DMS79 (cell line): ENCODE measurements at regions not wholly inside any gene's neighbourhood (a gene's known extent, or its start where the extent isn't known, plus 50 kb on each side); places are given as distances from the start of the nearest gene placed in this dataset.
A peak's percentile ranks its signal among the peaks of the same experiment; 100 is the strongest.
"Not testable (repeated sequence)": the region's sequence is repeated elsewhere in the genome, so short reads cannot be mapped to it uniquely, and the experiment has no call there.

ENCODE experiments used
- DNase-seq: peaks from one replicate; lab custom pipeline; 2025; lab: John Stamatoyannopoulos, UW

DNA sequence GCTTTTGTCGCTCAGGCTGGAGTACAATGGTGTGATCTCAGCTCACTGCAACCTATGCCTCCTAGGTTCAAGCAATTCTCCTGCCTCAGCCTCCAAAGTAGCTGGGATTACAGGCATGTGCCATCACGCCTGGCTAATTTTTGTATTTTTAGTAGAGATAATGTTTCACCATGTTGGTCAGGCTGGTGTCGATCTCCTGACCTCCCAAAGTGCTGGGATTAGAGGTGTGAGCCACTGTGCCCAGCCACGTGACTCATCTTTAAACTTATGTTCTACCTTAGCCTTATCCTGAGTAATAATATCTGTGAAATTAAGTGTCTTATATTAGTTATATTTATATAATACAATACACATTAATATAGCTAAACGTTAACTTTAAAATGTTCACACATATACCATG, 101.2 kb upstream of the CADM1 start:
- DNase-seq: not testable (repeated sequence)

DNA sequence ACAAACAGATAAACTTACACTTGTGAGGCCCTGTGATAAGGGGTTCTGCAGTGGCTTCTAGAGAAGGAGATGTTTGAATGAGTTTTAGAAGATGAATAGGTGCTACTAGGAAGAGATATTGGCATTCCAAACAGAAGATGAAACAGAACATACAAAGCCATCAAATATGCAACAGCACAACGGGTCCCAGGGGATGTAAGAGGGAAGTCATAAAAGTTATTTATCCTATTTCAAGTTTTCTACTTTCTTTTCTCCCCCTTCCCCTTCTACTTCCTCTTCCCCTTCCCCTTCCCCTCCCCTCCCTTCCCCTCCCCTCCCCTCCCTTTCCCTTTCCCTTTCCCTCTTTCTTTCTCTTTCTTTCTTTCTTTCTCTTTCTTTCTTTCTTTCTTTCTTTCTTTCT, 94.9 kb upstream of the CADM1 start:
- DNase-seq: no peak

DNA sequence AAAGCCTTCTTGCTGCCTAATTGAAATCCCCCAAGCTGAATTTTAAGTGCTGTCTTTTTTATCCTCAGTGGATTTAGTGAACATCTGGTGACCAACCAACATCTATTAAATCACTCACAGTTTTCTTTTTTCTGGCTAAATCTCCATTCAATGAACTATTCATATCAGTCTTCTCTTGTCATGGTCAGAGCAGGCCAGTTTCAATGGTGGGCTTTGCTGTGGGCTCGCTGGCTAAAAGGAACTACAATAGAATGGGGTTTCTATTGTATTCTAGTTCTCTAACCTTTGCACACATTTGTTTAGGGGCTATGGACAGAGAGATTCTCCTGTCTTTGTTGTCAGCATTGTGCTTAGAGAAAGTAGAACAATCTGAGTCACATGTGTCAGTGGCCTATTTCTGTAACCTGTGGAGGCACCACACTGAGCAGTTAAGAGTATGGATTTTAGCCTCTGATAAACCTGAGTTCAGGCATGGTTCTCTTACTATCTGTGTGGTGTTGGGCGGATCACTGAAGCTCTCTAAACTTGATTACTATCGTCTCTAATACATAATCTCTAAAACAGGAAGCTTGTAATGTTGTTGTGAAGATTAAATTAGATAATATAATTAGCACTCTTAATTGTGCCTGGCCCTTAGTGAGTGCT, 94.2 kb upstream of the CADM1 start:
- no peak for DNase-seq

DNA sequence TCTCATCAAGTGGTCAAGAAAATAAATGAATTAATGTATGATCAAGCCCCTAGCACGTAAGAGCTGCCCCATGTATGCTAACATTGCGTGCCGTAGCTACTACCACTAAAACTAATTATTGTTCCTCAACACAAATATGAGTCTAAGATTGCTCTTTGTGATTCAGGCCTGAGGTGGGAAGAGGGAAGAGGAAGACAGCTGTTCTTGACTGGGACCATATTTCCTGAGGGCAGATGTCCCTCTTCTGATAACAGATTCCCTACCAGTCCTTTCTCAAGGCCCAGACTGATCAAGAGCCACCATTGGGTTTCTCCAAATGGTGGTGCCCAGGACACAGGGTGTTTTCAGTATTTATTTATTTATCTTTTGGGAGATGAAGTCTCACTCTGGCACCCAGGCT, 87.2 kb upstream of the CADM1 start:
- DNase-seq: no peak

DNA sequence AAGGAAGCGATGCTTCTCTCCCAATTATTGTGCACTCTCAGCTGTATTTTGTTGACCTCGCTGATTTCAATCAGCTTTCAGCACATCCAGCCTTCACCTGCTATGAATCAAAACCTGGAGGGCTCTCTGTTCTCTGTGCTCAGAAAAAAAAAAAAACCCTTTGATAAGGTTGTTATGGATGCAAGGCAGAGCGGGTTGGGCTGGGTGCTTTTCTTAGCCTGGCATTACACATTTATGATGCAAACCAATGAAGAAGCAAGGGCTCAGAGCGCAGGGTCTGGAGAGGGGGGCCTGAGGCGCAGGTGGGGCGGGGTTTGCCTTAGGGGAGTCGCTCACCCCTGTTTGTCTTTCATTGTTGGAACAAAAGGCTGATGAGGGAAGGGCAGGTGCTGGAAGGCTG, 86.0 kb upstream of the CADM1 start:
- DNase-seq: peak; percentile 95

DNA sequence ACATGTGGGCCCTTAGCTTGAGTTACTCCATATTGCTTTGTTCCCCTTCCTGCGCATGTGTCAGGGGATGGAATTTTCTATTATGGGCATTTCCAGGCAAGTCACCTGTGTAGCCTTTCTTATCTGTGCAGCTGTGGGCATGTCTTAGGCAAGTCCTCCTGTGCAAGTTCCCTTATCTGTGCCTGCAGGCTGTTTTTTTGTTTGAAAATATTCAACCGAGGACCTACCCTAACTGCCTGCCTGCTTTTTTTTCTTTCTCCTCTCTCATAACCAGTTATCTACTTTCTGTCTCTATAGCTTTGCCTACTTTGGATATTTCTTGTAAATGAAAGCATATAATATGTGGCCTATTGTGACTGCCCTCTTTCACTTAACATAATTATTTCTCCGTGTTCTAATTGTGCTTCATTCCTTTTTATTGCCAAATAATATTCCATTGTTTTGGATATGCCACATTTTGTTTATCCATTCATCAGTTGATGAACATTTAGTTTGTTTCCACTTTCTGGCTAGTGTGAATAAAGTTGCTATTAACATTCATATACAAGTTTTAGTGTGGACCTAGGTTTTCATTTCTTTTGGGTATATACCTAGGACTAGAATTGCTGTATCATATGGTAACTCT, 83.6 kb upstream of the CADM1 start:
- no peak for DNase-seq

DNA sequence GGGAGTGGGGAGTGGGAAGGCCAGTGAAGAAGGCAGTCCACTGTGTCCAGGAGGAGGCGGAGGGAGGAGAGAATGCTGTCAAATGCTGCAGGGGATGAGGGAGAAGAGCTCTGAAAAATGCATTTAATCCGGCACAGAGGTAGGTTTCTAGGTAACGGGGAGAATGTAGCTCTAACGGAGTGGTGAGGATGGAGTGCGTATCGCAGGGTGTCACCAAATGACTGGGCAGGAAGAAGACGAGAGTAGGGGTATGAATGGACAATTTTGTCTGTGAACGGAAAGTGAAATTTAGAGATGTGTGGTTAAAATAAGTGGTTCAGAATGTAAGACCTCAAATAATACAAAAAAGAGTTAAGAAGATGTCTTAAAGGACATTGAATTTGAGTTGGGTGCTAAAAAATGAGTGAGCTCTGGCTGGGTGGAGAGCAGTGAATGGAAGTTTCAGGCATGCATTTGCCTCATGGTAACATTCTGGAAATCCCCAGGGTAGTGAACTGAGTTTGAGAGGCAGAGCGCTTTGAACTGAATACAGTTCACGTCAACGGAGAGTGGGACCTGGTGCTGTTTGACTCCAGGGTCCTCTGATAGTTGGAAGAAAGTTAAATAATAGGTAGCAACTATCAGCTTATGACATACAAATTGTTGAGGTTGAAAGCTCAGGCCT, 81.3 kb upstream of the CADM1 start:
- DNase-seq: no peak

DNA sequence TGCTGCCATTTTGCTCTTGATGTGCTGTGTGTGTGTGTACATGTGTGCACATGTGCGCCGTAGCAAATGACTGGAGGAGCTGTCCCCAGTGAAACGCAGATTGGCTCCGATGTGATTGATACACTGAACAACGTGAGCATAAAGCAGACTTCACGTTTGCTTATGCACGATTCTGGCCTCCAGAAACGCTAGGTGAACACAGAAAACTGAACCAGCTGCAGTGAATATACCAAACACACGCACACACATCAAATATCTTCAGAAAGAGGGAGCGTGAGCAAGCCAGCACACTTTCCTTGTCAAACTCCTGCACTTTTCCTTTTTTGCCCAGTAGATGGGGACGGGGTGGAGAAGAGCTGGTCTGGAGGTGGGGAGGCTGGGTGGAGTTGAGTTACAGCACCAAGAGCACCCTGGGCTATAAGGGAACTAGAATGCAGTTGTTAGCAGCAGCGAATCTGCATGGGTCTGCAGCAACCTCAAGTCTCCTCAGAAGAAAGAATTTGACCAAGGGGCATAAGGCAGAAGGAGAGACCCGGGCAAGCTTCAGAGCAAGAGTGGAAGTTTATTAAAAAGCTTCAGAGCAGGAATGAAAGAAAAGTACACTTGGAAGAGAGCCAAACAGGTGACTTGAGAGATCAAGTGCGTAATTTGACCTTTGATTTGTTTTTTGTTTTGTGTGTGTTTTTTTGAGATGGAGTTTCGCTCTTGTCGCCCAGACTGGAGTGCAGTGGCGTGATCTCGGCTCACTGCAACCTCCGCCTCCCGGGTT, 77.8 kb upstream of the CADM1 start:
- peak; percentile 88 for DNase-seq

DNA sequence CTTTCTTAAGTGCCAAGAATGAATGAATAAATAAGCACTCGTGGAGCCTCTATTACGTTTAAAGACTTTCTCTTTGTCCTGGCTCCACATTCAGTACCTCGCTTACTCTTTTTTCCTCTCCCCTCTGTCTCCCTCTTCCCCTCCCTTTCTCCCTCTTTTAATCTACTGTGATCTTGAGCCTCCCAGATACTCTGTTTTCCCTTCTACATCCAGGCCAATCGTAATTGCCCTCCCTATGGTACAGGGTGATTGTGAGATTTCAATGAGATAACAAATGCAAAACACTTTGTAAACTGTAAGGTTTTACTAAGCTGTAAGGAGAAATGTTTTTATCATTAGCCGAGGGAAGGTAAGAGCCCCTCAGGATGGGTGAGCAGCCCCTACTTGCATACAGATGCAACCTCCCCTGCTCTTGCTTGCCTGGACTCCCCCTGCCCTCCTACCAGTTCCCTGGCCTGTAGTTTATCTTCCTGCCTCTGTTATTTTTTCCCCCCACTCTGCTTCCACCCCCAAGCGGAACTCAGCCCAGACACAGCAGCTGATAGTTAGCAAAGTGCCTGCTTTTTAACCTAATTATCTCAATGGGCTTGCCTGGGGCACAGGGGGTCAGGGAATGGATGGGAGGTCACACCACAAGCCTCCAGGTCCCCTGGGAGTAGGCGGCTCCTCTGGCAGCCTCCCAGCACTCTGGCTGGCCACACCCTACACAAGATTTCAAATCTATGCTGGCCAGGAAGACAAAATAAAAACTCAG, 76.9 kb upstream of the CADM1 start:
- DNase-seq: peak; percentile 77

DNA sequence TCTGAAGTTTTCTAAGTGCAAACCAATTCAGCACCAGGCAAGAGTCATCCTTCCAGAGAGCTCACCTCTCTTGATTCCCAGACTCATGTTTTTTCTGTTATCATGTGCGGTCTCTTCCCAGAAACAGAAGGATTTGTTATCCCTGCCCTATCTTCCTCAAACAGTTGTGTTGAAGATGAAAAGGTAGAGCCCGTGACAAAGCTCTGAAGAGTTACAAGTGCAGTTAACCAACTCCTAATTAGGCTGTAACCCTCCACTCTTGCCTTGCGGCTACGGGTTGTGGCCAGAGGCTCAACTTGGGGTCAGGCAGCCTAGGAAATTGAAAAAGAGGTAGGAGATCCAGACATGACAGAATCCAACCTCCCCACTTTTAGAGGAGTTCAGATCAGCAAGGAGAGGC, 76.2 kb upstream of the CADM1 start:
- no peak for DNase-seq

DNA sequence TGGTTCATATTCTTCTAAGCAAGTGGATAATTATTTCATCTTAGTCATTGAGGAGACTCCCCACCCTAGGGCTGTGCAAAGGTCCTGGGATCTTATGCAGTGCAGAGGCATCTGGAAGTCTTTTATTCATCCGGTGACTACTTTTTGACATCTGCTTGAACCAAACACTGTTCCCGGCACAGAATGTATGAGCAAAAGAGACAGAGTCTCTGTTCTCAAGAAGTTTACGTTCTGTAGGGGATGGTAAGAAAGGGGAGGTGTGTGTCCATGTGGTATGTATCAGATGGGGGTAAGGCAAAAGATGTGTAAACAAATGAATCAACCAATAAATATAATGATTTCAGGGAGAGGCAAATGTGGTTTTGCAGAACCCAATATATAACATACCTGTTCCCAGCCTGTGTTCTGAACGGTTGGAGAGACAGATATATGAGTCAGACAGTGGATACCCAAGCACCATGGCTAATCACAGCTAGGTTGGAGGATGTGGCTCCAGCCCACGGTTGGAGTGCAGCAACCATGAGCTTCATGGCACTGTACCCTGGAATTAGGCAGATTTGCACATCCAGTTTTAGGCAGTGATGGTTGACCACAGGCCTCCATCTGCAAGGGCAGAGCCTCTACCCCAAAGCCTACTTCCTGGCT, 75.1 kb upstream of the CADM1 start:
- no peak for DNase-seq

DNA sequence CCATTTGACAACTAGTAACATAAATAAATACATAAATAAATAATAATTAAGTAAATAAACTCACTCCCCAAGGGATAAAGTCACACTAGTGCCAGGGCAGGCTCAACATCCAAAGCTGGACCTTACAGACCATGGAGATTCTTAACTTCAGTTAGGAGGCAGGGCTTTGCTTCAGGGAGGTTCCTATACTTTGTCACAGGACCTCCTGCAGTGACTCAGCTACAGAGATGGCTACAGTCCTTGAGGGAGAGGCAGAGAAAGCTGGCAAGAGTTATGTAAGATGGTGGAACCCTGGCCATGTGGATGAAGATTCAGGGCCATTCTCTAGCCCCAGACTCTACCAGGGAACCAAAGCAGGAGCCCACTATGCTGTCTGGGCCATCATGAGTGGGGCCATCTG, 74.1 kb upstream of the CADM1 start:
- no peak for DNase-seq

DNA sequence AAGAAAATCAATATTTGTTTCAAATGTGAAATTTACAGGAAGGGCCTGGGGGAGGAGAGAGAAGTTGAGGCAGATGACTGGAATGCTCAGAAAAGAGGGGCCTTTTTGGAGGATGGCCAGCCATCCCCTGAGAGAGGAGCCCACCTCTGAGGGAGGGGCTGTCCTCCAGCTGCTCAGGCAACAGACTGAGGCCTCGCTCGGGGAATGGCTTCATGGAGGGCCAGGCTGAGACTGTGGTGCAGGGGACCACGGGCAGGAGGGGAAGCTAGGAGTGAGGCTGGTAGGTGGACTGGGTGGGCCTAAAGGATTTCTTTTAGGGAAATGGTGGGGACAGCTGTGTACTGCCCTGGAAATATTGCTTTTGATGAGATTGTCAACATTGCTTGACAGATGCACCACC, 73.5 kb upstream of the CADM1 start:
- DNase-seq: no peak

DNA sequence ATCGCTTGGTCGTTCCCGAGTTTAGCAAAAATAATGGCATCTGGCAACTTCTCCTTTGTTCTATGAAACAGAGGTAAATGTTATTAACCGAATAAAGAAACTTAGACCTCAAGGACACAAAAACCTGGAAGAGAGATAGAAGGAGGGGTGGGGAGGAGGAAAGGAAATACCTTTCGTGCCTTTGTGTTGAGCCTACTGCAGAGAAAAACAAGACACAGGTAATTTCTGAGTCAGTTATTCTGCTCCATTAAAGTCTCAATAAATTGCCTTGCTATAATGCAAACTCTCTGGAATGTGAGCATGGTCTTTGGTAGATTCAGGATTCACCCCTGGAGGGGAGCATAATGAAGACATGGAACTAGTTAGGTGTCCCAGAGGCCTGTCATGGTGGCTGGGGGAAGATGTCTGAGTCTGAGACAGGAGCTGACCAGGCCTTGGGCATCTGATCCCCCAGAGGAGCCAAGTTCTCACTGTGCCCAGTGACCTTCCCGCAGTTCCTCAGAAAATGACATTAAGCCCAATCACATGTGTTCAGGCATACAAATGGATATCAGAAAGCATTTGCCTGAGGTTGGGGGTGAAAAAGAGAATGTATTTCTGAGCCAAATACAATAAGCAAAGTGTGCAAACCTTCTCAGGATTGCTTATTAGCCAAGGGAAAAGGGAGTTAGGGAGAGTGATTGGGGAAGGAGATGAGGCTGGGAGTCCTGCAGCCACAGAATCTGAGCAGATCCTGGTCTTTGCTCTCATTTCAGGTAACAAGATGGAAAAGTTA, 72.6 kb upstream of the CADM1 start:
- DNase-seq: no peak

DNA sequence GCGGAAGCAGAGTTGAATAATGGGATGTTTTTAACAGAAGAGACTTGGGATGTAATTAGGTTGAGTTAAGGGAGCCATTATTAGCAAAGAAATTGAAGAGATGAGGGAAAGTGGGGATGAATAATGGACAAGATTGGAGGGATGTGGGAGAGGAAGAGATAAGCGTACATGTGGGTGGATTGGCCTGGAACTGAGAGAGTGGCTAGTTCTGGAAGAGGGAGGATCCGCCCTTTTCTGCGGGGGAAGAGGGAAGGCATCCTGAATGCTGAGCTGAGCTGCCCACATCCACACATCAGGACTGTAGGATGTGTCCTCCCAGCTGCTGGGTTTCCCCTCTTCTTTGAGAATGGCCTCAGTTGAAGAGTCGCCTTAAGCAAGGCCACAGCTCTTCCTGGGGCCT, 68.3 kb upstream of the CADM1 start:
- DNase-seq: no peak

DNA sequence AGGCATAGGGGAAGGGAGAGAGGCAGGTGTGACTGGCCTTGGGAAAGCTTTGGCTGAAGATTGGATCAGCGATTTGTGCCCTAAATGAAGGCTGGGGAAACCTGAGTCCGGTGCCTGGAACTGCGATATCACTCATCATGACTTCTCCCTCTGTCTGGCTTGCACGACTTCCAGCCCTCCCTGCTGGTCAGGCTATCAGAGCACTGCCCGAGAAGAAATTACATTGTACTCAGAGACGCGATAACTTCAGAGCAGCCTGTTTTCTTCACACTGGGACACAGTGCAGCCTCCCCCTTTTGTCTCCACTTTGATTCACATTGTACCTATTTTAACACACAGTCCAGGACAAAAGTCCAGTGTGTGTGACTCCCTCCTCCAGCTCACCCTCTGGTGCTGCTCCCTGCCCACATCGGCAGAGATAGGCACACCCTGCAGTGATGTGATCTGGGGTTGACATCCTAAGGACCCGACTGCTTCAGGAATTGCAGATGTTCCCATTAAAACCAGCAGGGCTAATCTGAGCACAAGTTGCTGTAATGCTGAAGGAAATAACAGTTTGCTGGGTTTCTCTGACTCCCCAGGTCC, 62.1 kb upstream of the CADM1 start:
- no peak for DNase-seq

DNA sequence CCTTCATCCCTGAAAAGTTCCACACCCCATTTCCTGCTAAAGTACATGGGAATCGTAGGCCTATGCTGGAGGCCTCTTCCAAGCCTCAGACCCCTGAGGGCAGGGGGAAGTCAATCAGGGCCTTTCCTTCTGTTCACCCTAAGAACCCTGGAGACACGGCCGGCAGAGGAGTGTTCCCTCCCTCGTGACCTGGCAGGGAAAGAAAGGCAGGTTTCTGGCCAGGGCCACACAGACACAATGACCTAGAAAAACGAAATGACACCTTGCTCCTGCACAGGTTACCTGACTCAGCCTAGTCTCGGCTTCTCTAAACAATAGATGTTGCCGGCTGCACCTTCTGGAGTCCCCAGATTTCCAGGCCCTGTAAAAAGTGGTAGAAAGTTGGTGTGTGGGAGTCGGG, 60.6 kb upstream of the CADM1 start:
- DNase-seq: no peak

DNA sequence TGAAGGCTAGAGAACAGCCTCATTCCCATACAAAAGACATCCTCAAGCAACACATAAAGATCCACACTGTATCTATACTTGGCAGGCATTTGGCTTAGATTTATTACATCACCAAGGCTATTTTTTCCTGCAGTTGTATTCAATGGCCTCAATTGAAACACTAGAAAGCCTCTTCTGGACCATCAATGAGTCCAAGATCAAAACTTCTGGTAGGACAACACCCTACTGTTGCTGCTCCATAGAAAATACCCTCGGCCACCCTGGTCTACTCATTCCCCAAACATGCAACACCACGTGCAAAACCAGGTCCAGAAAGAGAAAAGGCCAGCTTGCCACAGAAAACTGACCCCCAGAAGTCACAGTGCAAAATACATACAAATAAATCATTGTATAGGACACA, 56.9 kb upstream of the CADM1 start:
- no peak for DNase-seq

DNA sequence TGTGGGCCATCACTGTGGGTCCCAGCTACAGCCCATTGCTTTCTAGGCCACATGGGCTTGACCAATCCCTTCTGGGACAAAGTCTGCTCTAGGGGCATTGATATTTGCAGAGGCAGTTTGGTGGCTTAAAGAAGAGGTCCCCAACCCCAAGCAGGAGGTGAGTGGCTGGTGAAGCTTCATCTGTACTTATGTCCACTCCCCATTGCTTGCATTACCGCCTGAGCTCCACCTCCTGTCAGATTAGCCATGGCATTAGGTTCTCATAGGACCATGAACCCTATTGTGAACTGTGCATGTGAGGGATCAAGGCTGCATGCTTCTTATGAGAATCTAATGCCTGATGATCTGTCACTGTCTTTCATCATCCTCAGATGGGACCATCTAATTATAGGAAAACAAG, 54.4 kb upstream of the CADM1 start:
- no peak for DNase-seq

DNA sequence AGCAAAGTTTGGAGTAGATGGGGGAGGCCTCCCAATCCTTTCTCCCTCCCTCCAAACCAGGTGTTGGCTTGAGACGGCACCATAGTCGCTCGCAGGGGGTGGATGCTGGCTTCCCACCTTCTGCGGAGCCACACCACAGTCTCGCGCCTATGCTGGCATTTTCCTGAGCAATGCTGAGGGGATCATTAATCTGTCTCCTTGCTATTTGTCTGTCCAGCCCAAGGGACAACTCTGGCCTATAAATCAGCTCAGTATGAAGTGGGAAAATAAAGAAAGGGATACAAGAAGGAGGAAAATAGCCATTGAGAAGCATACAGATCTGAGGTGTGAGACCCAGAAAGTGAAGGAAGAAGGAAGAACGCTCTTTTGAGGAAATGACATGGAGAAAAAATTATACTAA, 53.5 kb upstream of the CADM1 start:
- DNase-seq: no peak

DNA sequence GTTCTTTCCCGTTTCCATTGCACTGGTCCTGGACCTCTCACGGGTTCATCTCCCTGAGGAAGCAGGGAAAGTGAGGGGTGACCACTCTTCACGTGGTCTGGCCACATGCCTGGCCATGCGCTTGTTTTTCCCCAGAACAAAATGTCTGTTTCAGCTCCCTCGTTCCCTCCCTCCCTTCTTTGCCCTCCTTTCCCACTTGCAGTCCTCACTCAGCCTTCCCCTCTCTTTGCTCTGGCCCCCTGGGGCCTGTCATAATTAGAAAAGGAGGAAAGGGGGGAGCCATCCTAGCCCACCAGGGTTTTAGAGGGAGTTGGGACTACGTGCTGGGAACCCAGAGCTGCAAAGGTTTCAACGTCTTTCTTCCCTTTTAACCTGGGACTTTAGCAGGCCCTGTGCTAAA, 52.8 kb upstream of the CADM1 start:
- DNase-seq: no peak
